ENCODE measurements at regions not wholly inside any gene's neighbourhood (a gene's known extent, or its start where the extent isn't known, plus 50 kb on each side); places are given as distances from the start of the nearest gene placed in this dataset.
A peak's percentile ranks its signal among the peaks of the same experiment; 100 is the strongest.

DNA sequence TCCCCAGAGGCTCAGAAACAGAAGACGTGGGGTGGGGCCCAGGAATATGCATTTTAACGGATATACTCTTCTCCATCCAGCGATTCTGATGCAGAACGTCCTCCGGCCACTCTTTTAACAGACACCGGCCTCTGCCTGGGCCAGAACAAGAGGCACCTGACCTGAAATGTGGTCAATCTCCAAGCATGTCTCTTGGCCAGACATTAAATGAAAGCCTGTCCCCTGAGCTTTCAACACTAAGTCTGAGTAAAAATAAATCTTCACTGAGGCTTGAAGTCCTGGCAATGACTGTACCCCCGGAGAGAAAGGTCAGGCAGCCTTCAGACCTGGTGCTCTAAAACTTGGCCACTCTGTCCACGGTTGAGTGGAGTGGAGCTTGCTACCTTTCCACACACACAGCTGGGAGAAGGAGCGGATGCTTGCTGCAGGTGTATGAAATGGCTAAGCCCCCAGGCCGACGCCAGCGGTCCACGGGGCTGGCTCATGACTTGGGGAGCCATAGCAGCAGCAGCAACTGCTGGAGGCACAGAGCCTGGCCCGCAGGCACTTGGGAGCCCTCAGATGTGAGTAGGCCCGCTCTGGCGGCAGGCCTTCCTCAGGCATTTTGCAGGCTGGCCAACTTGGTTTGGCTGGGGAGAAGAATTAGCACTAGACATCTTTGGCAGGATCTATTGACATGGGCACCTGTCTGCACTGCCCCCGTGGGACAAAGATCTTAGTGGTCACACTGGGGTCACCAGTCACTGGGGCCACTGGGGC lies 79.7 kb downstream of the TMEM17 start:
- no peak for DNase-seq (ENCODE audit: low read depth in 2 of 2)
- TF ChIP-seq, protein P1, sequence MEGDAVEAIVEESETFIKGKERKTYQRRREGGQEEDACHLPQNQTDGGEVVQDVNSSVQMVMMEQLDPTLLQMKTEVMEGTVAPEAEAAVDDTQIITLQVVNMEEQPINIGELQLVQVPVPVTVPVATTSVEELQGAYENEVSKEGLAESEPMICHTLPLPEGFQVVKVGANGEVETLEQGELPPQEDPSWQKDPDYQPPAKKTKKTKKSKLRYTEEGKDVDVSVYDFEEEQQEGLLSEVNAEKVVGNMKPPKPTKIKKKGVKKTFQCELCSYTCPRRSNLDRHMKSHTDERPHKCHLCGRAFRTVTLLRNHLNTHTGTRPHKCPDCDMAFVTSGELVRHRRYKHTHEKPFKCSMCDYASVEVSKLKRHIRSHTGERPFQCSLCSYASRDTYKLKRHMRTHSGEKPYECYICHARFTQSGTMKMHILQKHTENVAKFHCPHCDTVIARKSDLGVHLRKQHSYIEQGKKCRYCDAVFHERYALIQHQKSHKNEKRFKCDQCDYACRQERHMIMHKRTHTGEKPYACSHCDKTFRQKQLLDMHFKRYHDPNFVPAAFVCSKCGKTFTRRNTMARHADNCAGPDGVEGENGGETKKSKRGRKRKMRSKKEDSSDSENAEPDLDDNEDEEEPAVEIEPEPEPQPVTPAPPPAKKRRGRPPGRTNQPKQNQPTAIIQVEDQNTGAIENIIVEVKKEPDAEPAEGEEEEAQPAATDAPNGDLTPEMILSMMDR (IDR thresholded peaks at IDR 0.05; ENCODE audit: low read depth, low read length): no peak
- H3K4me3 ChIP-seq (replicated peaks in 1 of 2; ENCODE audit: low read depth in 2 of 2, low read length in 2 of 2): no peak overlapping the region

DNA sequence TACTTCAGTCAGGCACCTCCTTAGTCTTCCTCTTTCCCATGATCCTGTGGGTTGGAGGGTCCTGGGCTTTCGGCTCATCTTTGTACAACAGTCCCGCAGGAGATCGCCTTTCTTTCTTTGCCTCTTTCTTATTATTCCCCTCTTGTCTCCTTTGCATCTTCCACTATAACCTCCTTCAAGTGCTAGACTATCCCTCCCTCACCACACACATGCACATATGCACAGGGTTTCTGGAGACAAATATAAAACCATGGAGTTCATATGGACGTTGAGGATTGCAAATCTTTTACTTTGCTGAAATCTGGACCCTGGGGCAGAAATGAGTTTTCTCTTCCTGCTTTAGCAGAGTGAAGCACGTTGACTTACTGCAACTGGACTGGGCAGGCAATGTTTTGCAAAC lies 80.3 kb downstream of the TMEM17 start:
- DNase-seq (ENCODE audit: low read depth in 2 of 2): no peak
- TF ChIP-seq, protein P1 (IDR thresholded peaks at IDR 0.05; ENCODE audit: low read depth, low read length): no peak
- no peak overlapping the region for H3K4me3 ChIP-seq (replicated peaks in 1 of 2; ENCODE audit: low read depth in 2 of 2, low read length in 2 of 2)

DNA sequence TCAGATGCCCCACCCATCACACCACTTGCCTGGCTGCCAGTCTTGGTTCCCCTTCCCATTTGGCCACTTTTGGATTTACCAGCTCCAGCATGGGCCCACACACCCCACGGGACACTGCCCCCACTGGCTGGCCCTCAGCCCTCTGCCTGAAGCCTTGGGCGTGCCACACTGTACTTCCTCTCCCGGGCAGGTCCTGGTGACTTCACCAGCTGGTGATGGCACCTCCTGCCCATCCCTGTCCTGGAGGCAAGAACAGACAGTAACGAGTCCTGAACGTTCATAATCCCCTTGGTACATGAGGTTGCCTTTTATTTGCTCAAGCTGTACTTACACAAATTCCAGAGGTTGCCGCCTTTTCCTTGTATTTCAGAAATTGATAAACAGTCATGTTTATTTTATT lies 81.1 kb downstream of the TMEM17 start:
- no peak for DNase-seq (ENCODE audit: low read depth in 2 of 2)
- H3K4me3 ChIP-seq (replicated peaks in 1 of 2; ENCODE audit: low read depth in 2 of 2, low read length in 2 of 2): no peak overlapping the region
- TF ChIP-seq, protein P1 (IDR thresholded peaks at IDR 0.05; ENCODE audit: low read depth, low read length): no peak

DNA sequence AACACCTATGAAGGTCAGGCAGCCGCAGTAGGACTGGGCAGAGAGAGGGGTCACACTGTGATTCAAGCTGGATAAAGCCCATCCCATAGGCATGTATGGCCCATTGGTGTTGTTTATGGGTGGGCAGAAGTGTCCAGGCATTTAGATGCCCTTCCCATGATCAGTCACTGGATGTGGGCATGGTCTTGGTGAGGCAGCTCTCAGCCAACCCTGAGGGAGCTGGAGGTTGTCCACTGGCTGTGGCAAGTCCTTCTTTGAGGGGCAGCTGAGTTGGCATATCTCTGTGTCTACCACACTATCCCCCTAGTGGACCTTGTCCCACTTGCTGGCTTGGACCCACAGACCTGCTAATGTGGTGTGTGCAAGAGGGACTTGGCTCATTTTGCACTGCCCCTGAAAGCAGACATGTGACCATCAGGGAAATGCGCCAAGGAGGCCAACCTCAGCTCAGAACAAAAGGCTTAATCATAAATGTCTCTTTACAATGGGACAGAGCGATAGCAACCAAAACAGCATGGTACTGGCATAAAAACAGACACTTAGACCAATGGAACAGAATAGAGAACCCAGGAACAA lies 82.0 kb downstream of the TMEM17 start:
- H3K4me3 ChIP-seq (replicated peaks in 1 of 2; ENCODE audit: low read depth in 2 of 2, low read length in 2 of 2): no peak overlapping the region
- TF ChIP-seq, protein P1 (IDR thresholded peaks at IDR 0.05; ENCODE audit: low read depth, low read length): no peak
- peak in 1 of 2 donors; percentile 24 for DNase-seq (ENCODE audit: low read depth in 2 of 2)

DNA sequence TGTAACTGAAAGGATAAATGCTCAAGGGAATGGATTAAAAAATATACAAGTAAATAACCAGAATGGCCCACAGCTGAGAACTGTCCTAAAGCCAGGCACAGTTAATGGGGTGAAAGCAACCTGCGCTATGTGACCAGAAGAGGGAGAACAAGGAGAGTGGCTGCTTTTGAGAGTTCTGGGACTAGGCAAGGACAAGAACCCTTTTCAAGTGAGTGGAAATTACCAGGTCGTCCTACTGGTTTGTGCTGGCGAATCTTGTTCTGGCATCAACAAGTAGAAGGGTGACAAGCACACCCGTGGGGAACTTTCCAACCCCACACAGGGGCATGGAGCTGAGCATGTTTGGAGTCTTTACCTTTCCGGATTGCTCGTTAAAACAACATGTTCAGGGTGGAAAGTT lies 82.8 kb downstream of the TMEM17 start:
- H3K4me3 ChIP-seq (replicated peaks in 1 of 2; ENCODE audit: low read depth in 2 of 2, low read length in 2 of 2): no peak overlapping the region
- TF ChIP-seq, protein P1 (IDR thresholded peaks at IDR 0.05; ENCODE audit: low read depth, low read length): peak; percentile 21
- peak; percentile 15 to 19 for DNase-seq (ENCODE audit: low read depth in 2 of 2)

DNA sequence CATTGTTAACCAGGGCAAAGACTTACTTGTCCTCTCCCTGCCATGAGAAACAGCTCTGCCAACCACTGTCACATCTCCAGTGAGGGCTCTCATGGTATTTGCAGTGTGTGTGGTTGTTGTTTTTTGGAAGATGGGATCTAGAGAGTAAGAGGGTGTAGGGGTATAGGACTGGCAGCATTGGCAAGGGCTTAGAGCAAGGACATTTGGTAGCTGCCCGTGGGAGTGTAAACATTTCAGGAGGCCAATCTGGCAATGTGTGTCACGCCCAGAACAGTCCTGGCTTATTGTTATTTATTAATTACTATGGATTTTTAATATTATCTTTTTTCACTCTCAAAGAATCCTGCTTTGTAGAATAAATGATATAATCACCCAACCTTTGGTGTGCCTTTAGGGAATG lies 90.5 kb downstream of the TMEM17 start:
- H3K4me3 ChIP-seq (replicated peaks in 1 of 2; ENCODE audit: low read depth in 2 of 2, low read length in 2 of 2): no peak overlapping the region
- DNase-seq (ENCODE audit: low read depth in 2 of 2): no peak
- TF ChIP-seq, protein P1 (IDR thresholded peaks at IDR 0.05; ENCODE audit: low read depth, low read length): no peak

Measured in cardiac fibroblast (primary cell).